Vagina (tissue), 2 donors: ENCODE measurements at regions not wholly inside any gene's neighbourhood (a gene's known extent, or its start where the extent isn't known, plus 50 kb on each side); places are given as distances from the start of the nearest gene placed in this dataset.

Experiments
- DNase-seq, 2 donors: peaks; one replicate each; pipeline ENCODE4 v3.0.0-alpha.2; 2017; ENCODE audit errors: extremely low spot score in 2 of 2
- H3K27ac ChIP-seq: fragments of 200-600 bp; sonication (generic); one replicate; pipeline ENCODE4 v1.5.1; 2019
- H3K27me3 ChIP-seq: fragments of 200-600 bp; sonication (generic); one replicate; pipeline ENCODE4 v1.5.1; 2019
- H3K36me3 ChIP-seq, 2 donors: fragments of 200-600 bp; sonication (generic); one replicate each; pipeline ENCODE4 v1.5.1; 2017 to 2019
- H3K4me1 ChIP-seq: fragments of 200-600 bp; sonication (generic); one replicate; pipeline ENCODE4 v1.5.1; 2019
- H3K4me3 ChIP-seq, 2 donors: fragments of 200-600 bp; sonication (generic); 1 replicate in 1 of 2; 2 replicates in 1 of 2; pipeline ENCODE4 v1.5.1; 2016 to 2019
- H3K9me3 ChIP-seq: fragments of 200-600 bp; sonication (generic); one replicate; pipeline ENCODE4 v1.5.1; 2019
- CTCF ChIP-seq, 3 experiments: fragments of 450-650 bp in 2 of 3; fragments of 200-600 bp in 1 of 3; sonication (generic) in 1 of 3; IDR thresholded peaks; one replicate each; pipeline ENCODE4 v1.5.1; 2017 to 2019; ENCODE audit warnings: antibody characterized with exemption in 3 of 3, mild to moderate bottlenecking in 2 of 3, moderate library complexity in 2 of 3
- POLR2A ChIP-seq, 2 donors: fragments of 450-650 bp; IDR thresholded peaks; one replicate each; pipeline ENCODE4 v1.6.1; 2017; ENCODE audit warnings: antibody characterized with exemption in 2 of 2, mild to moderate bottlenecking in 2 of 2, moderate library complexity in 2 of 2
- POLR2AphosphoS5 ChIP-seq, 2 donors: sonication (generic); formaldehyde crosslinking; IDR thresholded peaks; one replicate each; pipeline ENCODE4 v1.9.0; 2017; ENCODE audit warnings: antibody characterized with exemption in 2 of 2, mild to moderate bottlenecking in 2 of 2, low read depth in 1 of 2; ENCODE audit not compliant: insufficient read depth in 1 of 2
- intact Hi-C: fragments of 100-400 bp; cut with DNase I; formaldehyde crosslinking; loops from one replicate; pipeline ENCODE4 v1.15.1; 2023

GRCh38 chr11:130645164-130645842 is 196.9 kb downstream of the ADAMTS15 start:
- intact Hi-C loops = no loop called here
- DNase-seq = peak in 1 of 2 donors; percentile 22
- Histone ChIP-seq H3K36me3 (no peaks in the 10 kb centered on the region), H3K9me3 (no peaks in the 10 kb centered on the region), H3K4me3 (no peak overlapping the region), H3K27me3 (no peaks in the 10 kb centered on the region), H3K27ac (no peak overlapping the region), H3K4me1 (peaks cover 22% of the 10 kb centered on the region)
- TF ChIP-seq POLR2AphosphoS5 (IDR thresholded peaks at IDR 0.05; ENCODE audit: insufficient read depth in 1 of 2, low read depth in 1 of 2) = no peak
- no peak for TF ChIP-seq POLR2A (IDR thresholded peaks at IDR 0.05)
- TF ChIP-seq CTCF (IDR thresholded peaks at IDR 0.05) = no peak

- DNase-seq = peak; percentile 14 to 81
- TF ChIP-seq CTCF (IDR thresholded peaks at IDR 0.05) (no peak), POLR2AphosphoS5 (IDR thresholded peaks at IDR 0.05; ENCODE audit: insufficient read depth in 1 of 2, low read depth in 1 of 2) (no peak), POLR2A (IDR thresholded peaks at IDR 0.05) (no peak)
- H3K4me1 ChIP-seq = peaks cover 22% of the 10 kb centered on the region
- no peaks in the 10 kb centered on the region for H3K27me3 ChIP-seq
- no peaks in the 10 kb centered on the region for H3K36me3 ChIP-seq
- no peak overlapping the region for H3K27ac ChIP-seq
- no peak overlapping the region for H3K4me3 ChIP-seq
- H3K9me3 ChIP-seq = no peaks in the 10 kb centered on the region
- intact Hi-C loops = no loop called here
These were observed 197.4 kb downstream of the ADAMTS15 start for GRCh38 chr11:130645843-130646197.

GRCh38 chr11:130646881-130647280 is 198.4 kb downstream of the ADAMTS15 start:
- DNase-seq = peak in 1 of 2 donors; percentile 74
- Histone ChIP-seq H3K4me3 (no peak overlapping the region), H3K36me3 (no peaks in the 10 kb centered on the region), H3K9me3 (no peaks in the 10 kb centered on the region), H3K27me3 (no peaks in the 10 kb centered on the region), H3K27ac (peak overlapping the region; percentile 47), H3K4me1 (peaks cover 22% of the 10 kb centered on the region)
- TF ChIP-seq POLR2AphosphoS5 (IDR thresholded peaks at IDR 0.05; ENCODE audit: insufficient read depth in 1 of 2, low read depth in 1 of 2) (no peak), POLR2A (IDR thresholded peaks at IDR 0.05) (no peak), CTCF (IDR thresholded peaks at IDR 0.05) (no peak)
- intact Hi-C loops = no loop called here

GRCh38 chr11:130647371-130647770 is 198.9 kb downstream of the ADAMTS15 start:
- TF ChIP-seq POLR2A (IDR thresholded peaks at IDR 0.05) = no peak
- H3K36me3 ChIP-seq = no peaks in the 10 kb centered on the region
- no peaks in the 10 kb centered on the region for H3K27me3 ChIP-seq
- no peaks in the 10 kb centered on the region for H3K9me3 ChIP-seq
- H3K4me1 ChIP-seq = peaks cover 22% of the 10 kb centered on the region
- intact Hi-C loops = no loop called here
- H3K4me3 ChIP-seq = no peak overlapping the region
- peak overlapping the region; percentile 47 for H3K27ac ChIP-seq
- peak in 1 of 2 donors; percentile 28 for DNase-seq

- H3K9me3 ChIP-seq = no peaks in the 10 kb centered on the region
- H3K27ac ChIP-seq = peak overlapping the region; percentile 68
- H3K4me1 ChIP-seq = peaks cover 37% of the 10 kb centered on the region
- no peaks in the 10 kb centered on the region for H3K36me3 ChIP-seq
- H3K4me3 ChIP-seq = no peak overlapping the region
- intact Hi-C loops = no loop called here
- H3K27me3 ChIP-seq = no peaks in the 10 kb centered on the region
- peak in 1 of 2 donors; percentile 55 for DNase-seq
- no peak for TF ChIP-seq CTCF (IDR thresholded peaks at IDR 0.05)
- no peak for TF ChIP-seq POLR2A (IDR thresholded peaks at IDR 0.05)
- TF ChIP-seq POLR2AphosphoS5 (IDR thresholded peaks at IDR 0.05; ENCODE audit: insufficient read depth in 1 of 2, low read depth in 1 of 2) = no peak
These were observed 201.4 kb downstream of the ADAMTS15 start for GRCh38 chr11:130649801-130650200.
